OCI-LY3 (cell line): ENCODE measurements at regions not wholly inside any gene's neighbourhood (a gene's known extent, or its start where the extent isn't known, plus 50 kb on each side); places are given as distances from the start of the nearest gene placed in this dataset.
"Not testable (repeated sequence)": the region's sequence is repeated elsewhere in the genome, so short reads cannot be mapped to it uniquely, and the experiment has no call there.

Experiments used
- H2AFZ ChIP-seq: fragments of 200-600, 300-600 bp; shearing (Covaris generic); 2 replicates; pipeline ENCODE4 v1.6.0; 2014; ENCODE audit warnings: antibody characterized with exemption, low read depth, low read length
- H3K27ac ChIP-seq: fragments of 200-600, 300-600 bp; sonication (generic); 2 replicates; pipeline ENCODE4 v1.5.1; 2014; ENCODE audit warnings: mild to moderate bottlenecking, low read length, moderate library complexity, mixed read lengths
- H3K27me3 ChIP-seq: fragments of 200-600, 300-600 bp; sonication (generic); 2 replicates; pipeline ENCODE4 v1.6.1; 2014; ENCODE audit warnings: low read depth, low read length, mixed read lengths
- H3K36me3 ChIP-seq: fragments of 200-600, 300-600 bp; sonication (generic); replicated peaks from 2 replicates; pipeline ENCODE3; 2014; ENCODE audit warnings: low read depth, low read length, mixed read lengths
- H3K4me1 ChIP-seq: fragments of 300-600, 200-600 bp; sonication (generic); 2 replicates; pipeline ENCODE4 v1.6.1; 2014; ENCODE audit warnings: low read length, mixed read lengths
- H3K4me2 ChIP-seq: fragments of 200-600, 300-600 bp; sonication (generic); 2 replicates; pipeline ENCODE4 v1.6.1; 2014; ENCODE audit warnings: low read length, mixed read lengths
- H3K4me3 ChIP-seq: fragments of 300-600, 200-600 bp; sonication (generic); 2 replicates; pipeline ENCODE4 v1.5.1; 2014; ENCODE audit warnings: antibody characterized with exemption, mild to moderate bottlenecking, low read length, moderate library complexity
- H3K79me2 ChIP-seq: fragments of 300-600, 200-600 bp; shearing (Covaris generic); 2 replicates; pipeline ENCODE4 v1.6.1; 2014; ENCODE audit warnings: mild to moderate bottlenecking, low read length, mixed read lengths
- H3K9ac ChIP-seq: fragments of 300-600, 200-600 bp; shearing (Covaris generic); 2 replicates; pipeline ENCODE4 v1.6.0; 2014; ENCODE audit warnings: mild to moderate bottlenecking, low read length, moderate library complexity
- H3K9me3 ChIP-seq: fragments of 200-600, 300-600 bp; shearing (Covaris generic); 2 replicates; pipeline ENCODE4 v1.6.1; 2014; ENCODE audit warnings: low read length, mixed read lengths; ENCODE audit not compliant: insufficient read depth
- H4K20me1 ChIP-seq: fragments of 200-600, 300-600 bp; sonication (generic); 2 replicates; pipeline ENCODE4 v1.6.1; 2016; ENCODE audit warnings: low read length, mixed read lengths; ENCODE audit not compliant: insufficient read depth
- CTCF ChIP-seq: fragments of 200-600, 300-600 bp; sonication (generic); IDR thresholded peaks from 2 replicates; pipeline ENCODE4 v1.5.1; 2014; ENCODE audit warnings: antibody characterized with exemption, low read length, low read depth
- EZH2phosphoT487 ChIP-seq: fragments of 200-600 bp; shearing (Covaris generic); IDR thresholded peaks from 2 replicates; pipeline ENCODE4 v1.6.1; 2018; ENCODE audit warnings: antibody characterized with exemption, mixed run types, low read depth

- Histone ChIP-seq H2AFZ (no peak overlapping the region), H3K27ac (no peak overlapping the region), H3K9ac (no peak overlapping the region), H3K79me2 (no peaks in the 10 kb centered on the region), H3K4me1 (no peaks in the 10 kb centered on the region), H3K4me3 (no peak overlapping the region), H3K9me3 (no peaks in the 10 kb centered on the region), H3K4me2 (no peak overlapping the region), H4K20me1 (no peaks in the 10 kb centered on the region), H3K27me3 (no peaks in the 10 kb centered on the region), H3K36me3 (no peaks in the 10 kb centered on the region)
- TF ChIP-seq CTCF (no peak), EZH2phosphoT487 (no peak)
These were observed 707.7 kb upstream of the NOVA1 start for GRCh38 chr14:27305441-27305945.

- H3K4me1 ChIP-seq, H4K20me1 ChIP-seq, H3K27ac ChIP-seq, H3K9ac ChIP-seq, H3K79me2 ChIP-seq, H3K36me3 ChIP-seq, H3K4me2 ChIP-seq, H3K27me3 ChIP-seq, H3K4me3 ChIP-seq, H3K9me3 ChIP-seq, H2AFZ ChIP-seq: not testable (repeated sequence)
These were observed 714.9 kb upstream of the NOVA1 start for GRCh38 chr14:27312730-27313129.

GRCh38 chr14:27314231-27314630 lies 716.4 kb upstream of the NOVA1 start:
- Histone ChIP-seq H3K79me2 (no peaks in the 10 kb centered on the region), H2AFZ (no peak overlapping the region), H3K36me3 (no peaks in the 10 kb centered on the region), H4K20me1 (no peaks in the 10 kb centered on the region), H3K27ac (no peak overlapping the region), H3K4me2 (no peak overlapping the region), H3K9ac (no peak overlapping the region), H3K4me3 (no peak overlapping the region), H3K4me1 (no peaks in the 10 kb centered on the region), H3K27me3 (no peaks in the 10 kb centered on the region), H3K9me3 (no peaks in the 10 kb centered on the region)
- TF ChIP-seq EZH2phosphoT487, result no peak
- no peak for TF ChIP-seq CTCF

- H3K9me3 ChIP-seq, result no peaks in the 10 kb centered on the region
- no peaks in the 10 kb centered on the region for H3K27me3 ChIP-seq
- H3K4me3 ChIP-seq, result no peak overlapping the region
- H3K9ac ChIP-seq, result no peak overlapping the region
- H3K4me2 ChIP-seq, result no peak overlapping the region
- no peak overlapping the region for H3K27ac ChIP-seq
- no peaks in the 10 kb centered on the region for H3K4me1 ChIP-seq
- TF ChIP-seq EZH2phosphoT487 (no peak), CTCF (no peak)
- H2AFZ ChIP-seq, result no peak overlapping the region
- no peaks in the 10 kb centered on the region for H3K79me2 ChIP-seq
- no peaks in the 10 kb centered on the region for H4K20me1 ChIP-seq
- no peaks in the 10 kb centered on the region for H3K36me3 ChIP-seq
These were observed 717.6 kb upstream of the NOVA1 start for GRCh38 chr14:27315477-27315876.

- no peaks in the 10 kb centered on the region for H3K36me3 ChIP-seq
- no peak overlapping the region for H3K4me3 ChIP-seq
- H2AFZ ChIP-seq, result no peak overlapping the region
- no peak overlapping the region for H3K27ac ChIP-seq
- H4K20me1 ChIP-seq, result no peaks in the 10 kb centered on the region
- no peak overlapping the region for H3K9ac ChIP-seq
- TF ChIP-seq EZH2phosphoT487 (no peak), CTCF (no peak)
- no peaks in the 10 kb centered on the region for H3K4me1 ChIP-seq
- no peaks in the 10 kb centered on the region for H3K9me3 ChIP-seq
- no peaks in the 10 kb centered on the region for H3K27me3 ChIP-seq
- H3K4me2 ChIP-seq, result no peak overlapping the region
- no peaks in the 10 kb centered on the region for H3K79me2 ChIP-seq
These were observed 718.1 kb upstream of the NOVA1 start for GRCh38 chr14:27315947-27316346.
